Small intestine (tissue), 7 donors: ENCODE measurements at regions not wholly inside any gene's neighbourhood (a gene's known extent, or its start where the extent isn't known, plus 50 kb on each side); places are given as distances from the start of the nearest gene placed in this dataset.

Source experiments
- DNase-seq, 2 donors: peaks; one replicate each; pipeline versions ENCODE4 v3.0.0 to v3.0.0-alpha.2; 2013
- FAIRE-seq: peaks from 2 replicates; lab custom pipeline; 2012; peaks lifted over from hg19 to GRCh38; lab: Jason Lieb, UNC
- H3K27ac ChIP-seq, 3 donors: one replicate each; pipeline ENCODE4 v1.5.1; 2013; ENCODE audit warnings: low read length in 2 of 3, mild to moderate bottlenecking in 2 of 3, control low read depth in 1 of 3, inconsistent platforms in 1 of 3, low read depth in 1 of 3, moderate library complexity in 1 of 3
- H3K27me3 ChIP-seq, 3 donors: one replicate each; pipeline ENCODE4 v1.6.1; 2013; ENCODE audit warnings: low read length in 3 of 3, inconsistent platforms in 1 of 3; ENCODE audit not compliant: control insufficient read depth in 3 of 3, insufficient read depth in 3 of 3
- H3K36me3 ChIP-seq, 3 donors: one replicate each; pipeline ENCODE4 v1.6.1; 2013; ENCODE audit warnings: low read length in 3 of 3, inconsistent platforms in 1 of 3, low read depth in 1 of 3, mild to moderate bottlenecking in 1 of 3, moderate library complexity in 1 of 3; ENCODE audit not compliant: control insufficient read depth in 3 of 3, insufficient read depth in 2 of 3
- H3K4me1 ChIP-seq, 3 donors: one replicate each; pipeline ENCODE4 v1.6.1; 2013; ENCODE audit warnings: low read length in 2 of 3, inconsistent platforms in 1 of 3, low read depth in 1 of 3, mild to moderate bottlenecking in 1 of 3, moderate library complexity in 1 of 3; ENCODE audit not compliant: control insufficient read depth in 3 of 3, insufficient read depth in 2 of 3
- H3K4me3 ChIP-seq, 3 donors: one replicate each; pipeline ENCODE4 v1.5.1; 2013; ENCODE audit warnings: low read length in 3 of 3, control low read depth in 1 of 3, inconsistent platforms in 1 of 3, low read depth in 1 of 3, mild to moderate bottlenecking in 1 of 3, moderate library complexity in 1 of 3
- H3K9me3 ChIP-seq, 2 donors: one replicate each; pipeline ENCODE4 v1.6.1; 2013; ENCODE audit warnings: low read depth in 1 of 2, low read length in 1 of 2; ENCODE audit not compliant: control insufficient read depth in 2 of 2, insufficient read depth in 1 of 2
- WGBS, 3 donors: extraction: QIAGEN DNeasy Blood & Tissue Kit; methylation state at CpG; one replicate each; pipeline ENCODE4 v1.1.7; 2013; 5-methylcytosine and 5-hydroxymethylcytosine counted together
- donor health status: healthy with polysubstance abuse.
- donor health status: control.
- donor health status: control.
- donor health status: Bipolar disorder and iron deficiency.
- donor health status: healthy.

DNA sequence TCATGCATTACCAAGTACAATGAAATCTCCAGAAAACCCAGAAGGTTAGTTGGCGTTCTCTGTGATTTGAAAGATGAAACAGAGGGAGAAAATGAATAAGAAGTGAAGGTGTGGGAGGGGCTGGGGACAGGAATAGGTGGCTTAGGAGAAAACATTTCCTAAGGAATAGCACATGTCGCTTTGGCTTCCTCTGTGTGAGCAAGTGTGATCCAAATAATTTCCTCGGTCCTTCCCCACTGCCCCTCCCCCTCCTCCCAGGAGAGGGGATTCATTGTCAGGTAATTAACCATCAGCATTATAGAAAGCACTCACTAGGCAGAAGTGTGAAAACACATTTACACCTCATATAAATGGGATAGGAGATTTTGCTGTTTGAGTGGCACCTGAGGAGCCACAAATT is 105.5 kb downstream of the NUF2 start:
- 48 to 64% (median 59%) methylated on average over 3 of the region's 3 CpGs for WGBS, 3 donors
- Histone ChIP-seq H3K9me3 (no peaks in the 10 kb centered on the region), H3K4me1 (no peaks in the 10 kb centered on the region), H3K4me3 (no peak overlapping the region), H3K27ac (no peak overlapping the region), H3K27me3 (peaks cover 0 to 2% (median 0%) of the 10 kb centered on the region in 3 donors), H3K36me3 (no peaks in the 10 kb centered on the region)
- no peak for DNase-seq
- no peak for FAIRE-seq

DNA sequence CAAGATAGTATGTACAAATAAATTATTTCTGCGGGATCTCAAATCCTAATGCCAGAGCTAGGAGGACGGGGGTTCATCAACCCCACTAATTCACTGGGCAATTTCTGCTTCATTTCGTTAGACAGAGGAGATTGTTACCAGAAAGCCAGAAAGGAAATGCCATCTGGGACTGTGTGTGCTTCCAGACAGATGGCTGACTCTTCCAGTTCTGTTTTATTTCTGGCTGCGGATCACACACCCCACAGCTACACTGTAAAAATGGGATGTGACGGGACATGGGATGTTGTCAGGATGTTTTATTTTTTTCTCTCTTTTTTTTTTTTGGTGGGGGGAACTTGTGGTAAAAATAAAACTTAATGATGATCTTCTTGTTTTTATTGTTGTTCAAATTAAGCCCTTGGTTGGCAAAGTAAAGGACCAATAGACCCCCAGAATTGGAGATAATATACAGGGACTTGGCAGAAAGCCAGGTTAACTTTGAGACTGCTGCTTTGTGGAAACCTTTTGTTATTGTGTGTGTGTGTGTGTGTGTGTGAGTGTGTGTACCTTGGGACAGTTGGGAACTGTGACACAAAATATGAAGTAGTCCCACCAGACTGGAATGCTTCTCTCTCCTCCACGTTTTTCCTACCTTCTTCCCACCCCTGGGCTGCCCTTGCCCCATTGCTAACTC is 114.5 kb downstream of the NUF2 start:
- DNase-seq (no peak), FAIRE-seq (no peak)
- 59 to 72% (median 71%) methylated on average over 6 of the region's 6 CpGs for WGBS, 3 donors

DNA sequence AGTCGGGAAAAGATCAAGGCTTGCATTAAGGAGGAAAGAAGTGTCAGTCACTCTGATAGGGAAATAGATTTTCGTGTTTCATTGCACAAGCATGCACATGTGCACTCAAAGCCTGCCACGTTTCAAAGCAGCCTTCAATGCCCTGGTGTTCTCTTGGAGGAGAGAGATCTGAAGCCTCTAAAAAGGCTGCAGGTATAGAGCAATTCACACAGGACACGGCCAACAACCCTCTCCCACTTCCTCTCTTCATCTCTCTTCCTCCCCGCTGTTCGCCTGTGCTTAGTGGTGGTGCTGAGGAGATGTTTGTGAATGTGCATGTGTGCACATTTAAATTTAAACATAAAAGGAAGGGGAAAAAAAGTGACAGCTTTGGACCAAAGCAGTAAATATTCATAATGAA is 117.7 kb downstream of the NUF2 start:
- Histone ChIP-seq H3K27me3 (peaks cover 0 to 3% (median 0%) of the 10 kb centered on the region in 3 donors), H3K4me3 (no peak overlapping the region), H3K9me3 (no peaks in the 10 kb centered on the region), H3K27ac (no peak overlapping the region), H3K36me3 (no peaks in the 10 kb centered on the region), H3K4me1 (no peaks in the 10 kb centered on the region)
- FAIRE-seq (no peak), DNase-seq (no peak)
- 43 to 53% (median 44%) methylated on average over 6 of the region's 6 CpGs for WGBS, 3 donors

More for the DNA sequence above, 114.5 kb downstream of the NUF2 start:
- Histone ChIP-seq H3K36me3 (no peaks in the 10 kb centered on the region), H3K9me3 (no peaks in the 10 kb centered on the region), H3K4me1 (no peaks in the 10 kb centered on the region), H3K27ac (no peak overlapping the region), H3K4me3 (no peak overlapping the region), H3K27me3 (peaks cover 0 to 3% (median 0%) of the 10 kb centered on the region in 3 donors)

DNA sequence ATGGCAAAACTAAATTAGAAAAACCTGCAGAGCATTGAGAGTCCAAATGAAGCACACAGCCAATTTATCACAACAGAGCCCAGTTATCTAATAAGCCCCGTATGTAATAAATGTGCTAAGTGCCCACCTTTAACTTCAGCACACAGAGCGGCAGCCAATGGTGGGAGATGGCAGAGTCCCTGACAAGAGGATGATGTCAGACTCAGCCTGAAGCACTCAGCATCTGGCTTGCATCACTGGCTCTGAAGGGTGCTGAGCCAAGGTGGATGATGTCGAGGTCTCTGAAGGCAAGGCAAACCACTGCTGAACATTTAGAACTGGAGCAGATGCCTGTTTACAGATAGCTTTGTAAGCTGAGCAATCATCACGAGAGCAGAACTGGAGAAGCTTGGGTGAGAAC is 118.3 kb downstream of the NUF2 start:
- no peak for DNase-seq
- 64 to 79% (median 70%) methylated on average over 4 of the region's 4 CpGs for WGBS, 3 donors
- Histone ChIP-seq H3K27me3 (peaks cover 0 to 3% (median 0%) of the 10 kb centered on the region in 3 donors), H3K4me1 (no peaks in the 10 kb centered on the region), H3K27ac (no peak overlapping the region), H3K9me3 (no peaks in the 10 kb centered on the region), H3K4me3 (no peak overlapping the region), H3K36me3 (no peaks in the 10 kb centered on the region)
- no peak for FAIRE-seq

DNA sequence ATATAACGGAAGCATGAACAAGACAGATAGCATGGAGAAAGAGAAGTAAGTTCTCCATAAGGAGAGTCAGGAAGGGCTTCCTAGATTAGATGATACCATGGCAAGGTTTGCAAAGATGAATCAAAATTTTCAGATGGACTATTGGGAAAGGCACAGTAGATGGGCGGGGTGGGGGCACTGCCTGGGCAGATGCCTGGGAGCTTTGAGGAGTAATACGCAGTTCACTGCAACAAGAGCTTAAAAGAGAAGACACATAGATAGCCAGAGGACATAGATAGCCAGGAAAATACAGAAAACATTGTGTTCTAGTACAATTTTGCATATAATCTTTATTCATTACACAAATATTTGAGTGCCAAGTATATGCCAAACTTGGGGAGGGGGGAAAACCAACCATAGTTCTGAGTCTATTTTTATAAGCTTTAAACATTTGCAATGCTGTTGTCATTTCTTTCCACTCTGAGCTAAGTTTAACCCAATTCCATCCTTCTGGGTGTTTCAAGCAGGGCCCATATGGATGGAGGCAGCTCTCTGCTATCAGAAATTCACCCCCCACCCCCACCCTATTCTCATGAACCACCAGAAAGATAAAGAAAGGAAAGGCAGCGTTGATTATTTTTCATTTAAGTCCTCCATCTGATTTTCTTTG is 120.6 kb downstream of the NUF2 start:
- H3K4me1 ChIP-seq = no peaks in the 10 kb centered on the region
- H3K36me3 ChIP-seq = no peaks in the 10 kb centered on the region
- DNase-seq = no peak
- H3K9me3 ChIP-seq = no peaks in the 10 kb centered on the region
- WGBS, 3 donors = 80 to 87% (median 86%) methylated on average over 4 of the region's 4 CpGs
- no peak overlapping the region for H3K4me3 ChIP-seq
- FAIRE-seq = no peak
- no peak overlapping the region for H3K27ac ChIP-seq
- peaks cover 0 to 3% (median 0%) of the 10 kb centered on the region in 3 donors for H3K27me3 ChIP-seq

DNA sequence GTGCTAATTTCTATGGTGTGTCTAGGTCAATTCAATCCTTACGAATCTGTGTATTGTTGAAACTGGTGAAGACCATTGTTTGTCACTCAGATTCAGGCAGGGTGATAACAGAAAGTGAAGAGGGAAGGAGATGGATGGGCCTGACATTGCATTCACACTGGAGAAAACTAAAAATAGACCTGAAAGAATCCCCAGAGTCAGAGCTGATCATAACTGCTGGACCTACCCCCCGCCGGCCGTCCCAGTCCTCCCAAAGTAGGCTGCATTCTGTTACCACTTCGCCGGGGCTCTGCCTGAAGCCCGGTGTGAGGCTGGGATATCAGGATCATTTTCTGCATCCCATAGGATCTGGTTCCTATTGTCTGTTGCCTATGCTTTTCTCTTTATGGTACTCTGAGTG is 121.1 kb downstream of the NUF2 start:
- DNase-seq = no peak
- no peaks in the 10 kb centered on the region for H3K36me3 ChIP-seq
- H3K27me3 ChIP-seq = peaks cover 0 to 3% (median 0%) of the 10 kb centered on the region in 3 donors
- no peak overlapping the region for H3K4me3 ChIP-seq
- 78 to 90% (median 87%) methylated on average over 7 of the region's 7 CpGs for WGBS, 3 donors
- H3K9me3 ChIP-seq = no peaks in the 10 kb centered on the region
- H3K27ac ChIP-seq = no peak overlapping the region
- no peaks in the 10 kb centered on the region for H3K4me1 ChIP-seq
- FAIRE-seq = no peak

DNA sequence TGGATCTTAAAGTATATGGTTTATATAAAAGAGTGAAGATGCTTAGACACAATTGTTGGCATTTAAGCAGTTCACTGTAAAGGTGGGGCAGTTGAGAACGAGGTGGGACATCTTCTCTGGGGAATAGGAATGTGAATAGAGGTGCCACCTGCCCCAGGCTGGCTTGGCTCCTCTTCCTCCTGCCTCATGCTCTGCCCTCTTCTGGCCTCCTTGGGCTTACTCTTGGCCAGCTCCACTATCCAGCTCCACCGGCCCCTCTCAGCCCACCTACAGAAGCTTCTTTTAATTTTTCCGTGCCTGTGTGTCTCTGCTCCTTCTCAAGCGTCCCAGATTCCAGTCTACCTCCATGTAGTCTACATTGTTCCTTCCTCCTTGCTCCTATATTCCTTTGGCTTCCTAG is 122.1 kb downstream of the NUF2 start:
- no peak for DNase-seq
- Histone ChIP-seq H3K4me3 (no peak overlapping the region), H3K27me3 (peaks cover 0 to 3% (median 0%) of the 10 kb centered on the region in 3 donors), H3K4me1 (no peaks in the 10 kb centered on the region), H3K9me3 (no peaks in the 10 kb centered on the region), H3K36me3 (no peaks in the 10 kb centered on the region), H3K27ac (no peak overlapping the region)
- 70 to 81% (median 72%) methylated on average over 4 of the region's 4 CpGs for WGBS, 3 donors
- no peak for FAIRE-seq

DNA sequence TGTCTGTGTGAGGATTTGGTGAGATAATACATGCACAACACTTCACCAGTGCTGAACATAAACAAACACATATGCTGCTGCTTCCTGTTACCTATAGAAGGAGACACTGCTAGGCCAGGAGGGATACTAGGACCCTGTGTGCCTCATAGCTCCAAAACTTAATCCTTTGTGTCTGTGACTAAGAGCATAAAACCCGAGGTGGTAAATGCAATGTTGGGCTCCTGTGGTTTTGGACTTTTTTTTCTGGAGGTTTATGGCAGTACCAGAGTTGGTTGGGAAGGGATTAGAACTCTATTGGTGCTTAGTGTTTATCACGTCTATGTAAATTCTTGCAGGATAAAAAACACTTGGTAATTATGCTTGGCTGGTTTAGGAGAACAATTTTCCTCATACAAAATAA is 122.9 kb downstream of the NUF2 start:
- no peak overlapping the region for H3K4me3 ChIP-seq
- WGBS, 3 donors = 18 to 39% (median 30%) methylated on average over 2 of the region's 2 CpGs
- DNase-seq = no peak
- no peak overlapping the region for H3K27ac ChIP-seq
- no peaks in the 10 kb centered on the region for H3K9me3 ChIP-seq
- FAIRE-seq = no peak
- H3K27me3 ChIP-seq = no peaks in the 10 kb centered on the region
- no peaks in the 10 kb centered on the region for H3K4me1 ChIP-seq
- no peaks in the 10 kb centered on the region for H3K36me3 ChIP-seq
